GM23248 (cell line): ENCODE measurements at regions not wholly inside any gene's neighbourhood (a gene's known extent, or its start where the extent isn't known, plus 50 kb on each side); places are given as distances from the start of the nearest gene placed in this dataset.

Source experiments
- EZH2 ChIP-seq: fragments of 200-600 bp; sonication (generic); IDR thresholded peaks from 2 replicates; pipeline ENCODE4 v1.6.1; 2018; ENCODE audit warnings: antibody characterized with exemption, mild to moderate bottlenecking; ENCODE audit not compliant: insufficient read depth, poor library complexity, severe bottlenecking
- EZH2phosphoT487 ChIP-seq: fragments of 200-600 bp; sonication (generic); IDR thresholded peaks from 2 replicates; pipeline ENCODE4 v1.6.1; 2018; ENCODE audit warnings: antibody characterized with exemption, moderate library complexity, mild to moderate bottlenecking, low read depth; ENCODE audit not compliant: insufficient read depth

GRCh38 chr15:62505762-62506161 lies 340.7 kb upstream of the C2CD4B start:
- TF ChIP-seq EZH2 (no peak), EZH2phosphoT487 (no peak)
